ENCODE measurements at regions not wholly inside any gene's neighbourhood (a gene's known extent, or its start where the extent isn't known, plus 50 kb on each side); places are given as distances from the start of the nearest gene placed in this dataset.
"Not testable (repeated sequence)": the region's sequence is repeated elsewhere in the genome, so short reads cannot be mapped to it uniquely, and the experiment has no call there.

GRCh38 chr3:94507354-94507753 is 444.5 kb downstream of the NSUN3 start:
- TF ChIP-seq POLR2A (IDR thresholded peaks at IDR 0.05; ENCODE audit: low read depth) = not testable (repeated sequence)
- TF ChIP-seq, protein P1, sequence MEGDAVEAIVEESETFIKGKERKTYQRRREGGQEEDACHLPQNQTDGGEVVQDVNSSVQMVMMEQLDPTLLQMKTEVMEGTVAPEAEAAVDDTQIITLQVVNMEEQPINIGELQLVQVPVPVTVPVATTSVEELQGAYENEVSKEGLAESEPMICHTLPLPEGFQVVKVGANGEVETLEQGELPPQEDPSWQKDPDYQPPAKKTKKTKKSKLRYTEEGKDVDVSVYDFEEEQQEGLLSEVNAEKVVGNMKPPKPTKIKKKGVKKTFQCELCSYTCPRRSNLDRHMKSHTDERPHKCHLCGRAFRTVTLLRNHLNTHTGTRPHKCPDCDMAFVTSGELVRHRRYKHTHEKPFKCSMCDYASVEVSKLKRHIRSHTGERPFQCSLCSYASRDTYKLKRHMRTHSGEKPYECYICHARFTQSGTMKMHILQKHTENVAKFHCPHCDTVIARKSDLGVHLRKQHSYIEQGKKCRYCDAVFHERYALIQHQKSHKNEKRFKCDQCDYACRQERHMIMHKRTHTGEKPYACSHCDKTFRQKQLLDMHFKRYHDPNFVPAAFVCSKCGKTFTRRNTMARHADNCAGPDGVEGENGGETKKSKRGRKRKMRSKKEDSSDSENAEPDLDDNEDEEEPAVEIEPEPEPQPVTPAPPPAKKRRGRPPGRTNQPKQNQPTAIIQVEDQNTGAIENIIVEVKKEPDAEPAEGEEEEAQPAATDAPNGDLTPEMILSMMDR (IDR thresholded peaks at IDR 0.05) = not testable (repeated sequence)
